ENCODE measurements at regions not wholly inside any gene's neighbourhood (a gene's known extent, or its start where the extent isn't known, plus 50 kb on each side); places are given as distances from the start of the nearest gene placed in this dataset.

- H3K9me3 ChIP-seq (ENCODE audit: insufficient read depth, low read depth, low read length): no peaks in the 10 kb centered on the region
- 0 out of 2 replicates have a peak overlapping the region, but pooled peaks have one; percentile 2 for H2AFZ ChIP-seq (ENCODE audit: low read length)
- H3K4me3 ChIP-seq (ENCODE audit: low read length, poor library complexity, severe bottlenecking): no peak overlapping the region
- H3K27me3 ChIP-seq (ENCODE audit: insufficient read depth, low read length, poor library complexity, severe bottlenecking): no peaks in the 10 kb centered on the region
- H3K9ac ChIP-seq (ENCODE audit: low read depth, low read length, poor library complexity, severe bottlenecking): no peak overlapping the region
- H4K20me1 ChIP-seq (ENCODE audit: insufficient read depth, low read length, poor library complexity, severe bottlenecking): no peaks in the 10 kb centered on the region
- H3F3A ChIP-seq (ENCODE audit: low read depth): no peaks in the 10 kb centered on the region
- H3K79me2 ChIP-seq (ENCODE audit: insufficient read depth, low read length): no peaks in the 10 kb centered on the region
- TF ChIP-seq EZH2phosphoT487 (IDR thresholded peaks at IDR 0.05; ENCODE audit: borderline replicate concordance) (no peak), CTCF (conservative IDR thresholded peaks at IDR 0.05; ENCODE audit: low read length) (no peak)
- peaks cover 22% of the 10 kb centered on the region for H3K4me1 ChIP-seq (ENCODE audit: insufficient read depth, low read length, poor library complexity, severe bottlenecking)
- H3K4me2 ChIP-seq (ENCODE audit: low read depth, low read length, poor library complexity, severe bottlenecking): no peak overlapping the region
- H3K36me3 ChIP-seq (ENCODE audit: insufficient read depth, low read length): no peaks in the 10 kb centered on the region
- no peaks in the 10 kb centered on the region for H3K9me2 ChIP-seq (replicated peaks; ENCODE audit: low read depth, low read length)
Observed at GRCh38 chr15:60191821-60192220, 187.7 kb downstream of the FOXB1 start.

- Histone ChIP-seq H3K4me1 (ENCODE audit: insufficient read depth, low read length, poor library complexity, severe bottlenecking) (peaks cover 22% of the 10 kb centered on the region), H3K9ac (ENCODE audit: low read depth, low read length, poor library complexity, severe bottlenecking) (no peak overlapping the region), H2AFZ (ENCODE audit: low read length) (no peak overlapping the region), H4K20me1 (ENCODE audit: insufficient read depth, low read length, poor library complexity, severe bottlenecking) (no peaks in the 10 kb centered on the region), H3K79me2 (ENCODE audit: insufficient read depth, low read length) (no peaks in the 10 kb centered on the region), H3K36me3 (ENCODE audit: insufficient read depth, low read length) (no peaks in the 10 kb centered on the region), H3K4me2 (ENCODE audit: low read depth, low read length, poor library complexity, severe bottlenecking) (no peak overlapping the region), H3K9me3 (ENCODE audit: insufficient read depth, low read depth, low read length) (no peaks in the 10 kb centered on the region), H3K27me3 (ENCODE audit: insufficient read depth, low read length, poor library complexity, severe bottlenecking) (no peaks in the 10 kb centered on the region), H3F3A (ENCODE audit: low read depth) (no peaks in the 10 kb centered on the region), H3K4me3 (ENCODE audit: low read length, poor library complexity, severe bottlenecking) (no peak overlapping the region), H3K9me2 (replicated peaks; ENCODE audit: low read depth, low read length) (no peaks in the 10 kb centered on the region)
- no peak for TF ChIP-seq EZH2phosphoT487 (IDR thresholded peaks at IDR 0.05; ENCODE audit: borderline replicate concordance)
Observed at GRCh38 chr15:60195611-60196010, 191.5 kb downstream of the FOXB1 start.

- Histone ChIP-seq H3K9me3 (ENCODE audit: insufficient read depth, low read depth, low read length) (no peaks in the 10 kb centered on the region), H3K4me3 (ENCODE audit: low read length, poor library complexity, severe bottlenecking) (no peak overlapping the region), H3K9ac (ENCODE audit: low read depth, low read length, poor library complexity, severe bottlenecking) (no peak overlapping the region), H3K9me2 (replicated peaks; ENCODE audit: low read depth, low read length) (no peaks in the 10 kb centered on the region), H3K4me1 (ENCODE audit: insufficient read depth, low read length, poor library complexity, severe bottlenecking) (no peaks in the 10 kb centered on the region), H3K27me3 (ENCODE audit: insufficient read depth, low read length, poor library complexity, severe bottlenecking) (peaks cover 5% of the 10 kb centered on the region), H4K20me1 (ENCODE audit: insufficient read depth, low read length, poor library complexity, severe bottlenecking) (no peaks in the 10 kb centered on the region), H3K79me2 (ENCODE audit: insufficient read depth, low read length) (no peaks in the 10 kb centered on the region), H3K4me2 (ENCODE audit: low read depth, low read length, poor library complexity, severe bottlenecking) (no peak overlapping the region), H2AFZ (ENCODE audit: low read length) (no peak overlapping the region), H3F3A (ENCODE audit: low read depth) (no peaks in the 10 kb centered on the region), H3K36me3 (ENCODE audit: insufficient read depth, low read length) (no peaks in the 10 kb centered on the region)
- TF ChIP-seq EZH2phosphoT487 (IDR thresholded peaks at IDR 0.05; ENCODE audit: borderline replicate concordance) (no peak), CTCF (conservative IDR thresholded peaks at IDR 0.05; ENCODE audit: low read length) (no peak)
Observed at GRCh38 chr15:60204131-60204885, 193.5 kb downstream of the ANXA2 start.

GRCh38 chr15:60208709-60209108 lies 189.1 kb downstream of the ANXA2 start:
- Histone ChIP-seq H2AFZ (ENCODE audit: low read length) (no peak overlapping the region), H3K4me1 (ENCODE audit: insufficient read depth, low read length, poor library complexity, severe bottlenecking) (no peaks in the 10 kb centered on the region), H3K36me3 (ENCODE audit: insufficient read depth, low read length) (no peaks in the 10 kb centered on the region), H4K20me1 (ENCODE audit: insufficient read depth, low read length, poor library complexity, severe bottlenecking) (no peaks in the 10 kb centered on the region), H3K9ac (ENCODE audit: low read depth, low read length, poor library complexity, severe bottlenecking) (no peak overlapping the region), H3K27me3 (ENCODE audit: insufficient read depth, low read length, poor library complexity, severe bottlenecking) (peaks cover 5% of the 10 kb centered on the region), H3K79me2 (ENCODE audit: insufficient read depth, low read length) (no peaks in the 10 kb centered on the region), H3K9me3 (ENCODE audit: insufficient read depth, low read depth, low read length) (no peaks in the 10 kb centered on the region), H3K4me2 (ENCODE audit: low read depth, low read length, poor library complexity, severe bottlenecking) (no peak overlapping the region), H3K4me3 (ENCODE audit: low read length, poor library complexity, severe bottlenecking) (no peak overlapping the region), H3K9me2 (replicated peaks; ENCODE audit: low read depth, low read length) (no peaks in the 10 kb centered on the region), H3F3A (ENCODE audit: low read depth) (no peaks in the 10 kb centered on the region)
- no peak for TF ChIP-seq EZH2phosphoT487 (IDR thresholded peaks at IDR 0.05; ENCODE audit: borderline replicate concordance)

All from Loucy (cell line).